ENCODE measurements at regions not wholly inside any gene's neighbourhood (a gene's known extent, or its start where the extent isn't known, plus 50 kb on each side); places are given as distances from the start of the nearest gene placed in this dataset.

- no peak for DNase-seq (ENCODE audit: low read depth)
Measured at GRCh38 chr4:156496797-156497196, 474.8 kb downstream of the PDGFC start.

GRCh38 chr4:156495836-156496235 is 475.8 kb downstream of the PDGFC start:
- no peak for DNase-seq (ENCODE audit: low read depth)

GRCh38 chr4:156495091-156495490 is 476.5 kb downstream of the PDGFC start:
- DNase-seq (ENCODE audit: low read depth) = no peak

- DNase-seq (ENCODE audit: low read depth) = no peak
Measured at GRCh38 chr4:156493858-156494257, 477.7 kb downstream of the PDGFC start.

GRCh38 chr4:156487107-156487506 is 484.5 kb downstream of the PDGFC start:
- no peak for DNase-seq (ENCODE audit: low read depth)

GRCh38 chr4:156481845-156482244 is 489.8 kb downstream of the PDGFC start:
- DNase-seq (ENCODE audit: low read depth) = no peak

GRCh38 chr4:156477636-156478035 is 494.0 kb downstream of the PDGFC start:
- DNase-seq (ENCODE audit: low read depth) = no peak

GRCh38 chr4:156476359-156476758 is 495.2 kb downstream of the PDGFC start:
- DNase-seq (ENCODE audit: low read depth) = peak; percentile 90

GRCh38 chr4:156475322-156475721 is 496.3 kb downstream of the PDGFC start:
- DNase-seq (ENCODE audit: low read depth) = peak; percentile 45

- no peak for DNase-seq (ENCODE audit: low read depth)
Measured at GRCh38 chr4:156473151-156473550, 498.4 kb downstream of the PDGFC start.

- no peak for DNase-seq (ENCODE audit: low read depth)
Measured at GRCh38 chr4:156472624-156473023, 499.0 kb downstream of the PDGFC start.

GRCh38 chr4:156459584-156459983 is 505.9 kb upstream of the CTSO start:
- DNase-seq (ENCODE audit: low read depth) = no peak

- no peak for DNase-seq (ENCODE audit: low read depth)
Measured at GRCh38 chr4:156456830-156457229, 503.2 kb upstream of the CTSO start.

- DNase-seq (ENCODE audit: low read depth) = no peak
Measured at GRCh38 chr4:156443488-156443887, 489.8 kb upstream of the CTSO start.

- DNase-seq (ENCODE audit: low read depth) = no peak
Measured at GRCh38 chr4:156442912-156443311, 489.2 kb upstream of the CTSO start.

- DNase-seq (ENCODE audit: low read depth) = no peak
Measured at GRCh38 chr4:156439576-156440200, 486.0 kb upstream of the CTSO start.

GRCh38 chr4:156437666-156438065 is 484.0 kb upstream of the CTSO start:
- DNase-seq (ENCODE audit: low read depth) = no peak

GRCh38 chr4:156422576-156422975 is 468.9 kb upstream of the CTSO start:
- DNase-seq (ENCODE audit: low read depth) = no peak

GRCh38 chr4:156420623-156421022 is 467.0 kb upstream of the CTSO start:
- DNase-seq (ENCODE audit: low read depth) = no peak

- DNase-seq (ENCODE audit: low read depth) = no peak
Measured at GRCh38 chr4:156419080-156419685, 465.5 kb upstream of the CTSO start.

GRCh38 chr4:156414406-156414805 is 460.7 kb upstream of the CTSO start:
- DNase-seq (ENCODE audit: low read depth) = no peak

- no peak for DNase-seq (ENCODE audit: low read depth)
Measured at GRCh38 chr4:156413239-156414135, 459.8 kb upstream of the CTSO start.

GRCh38 chr4:156411531-156411930 is 457.9 kb upstream of the CTSO start:
- no peak for DNase-seq (ENCODE audit: low read depth)

All from HS-5 (cell line).